ENCODE measurements at regions not wholly inside any gene's neighbourhood (a gene's known extent, or its start where the extent isn't known, plus 50 kb on each side); places are given as distances from the start of the nearest gene placed in this dataset.

- no peak for TF ChIP-seq KLF9 (tag by site-specific recombination; IDR thresholded peaks at IDR 0.05; ENCODE audit: low read depth)
- no peak for TF ChIP-seq CTCF (tag by site-specific recombination; IDR thresholded peaks at IDR 0.05)
- no peak for TF ChIP-seq ZNF23 (tag by site-specific recombination; IDR thresholded peaks at IDR 0.05; ENCODE audit: borderline replicate concordance)
- TF ChIP-seq, protein P1, sequence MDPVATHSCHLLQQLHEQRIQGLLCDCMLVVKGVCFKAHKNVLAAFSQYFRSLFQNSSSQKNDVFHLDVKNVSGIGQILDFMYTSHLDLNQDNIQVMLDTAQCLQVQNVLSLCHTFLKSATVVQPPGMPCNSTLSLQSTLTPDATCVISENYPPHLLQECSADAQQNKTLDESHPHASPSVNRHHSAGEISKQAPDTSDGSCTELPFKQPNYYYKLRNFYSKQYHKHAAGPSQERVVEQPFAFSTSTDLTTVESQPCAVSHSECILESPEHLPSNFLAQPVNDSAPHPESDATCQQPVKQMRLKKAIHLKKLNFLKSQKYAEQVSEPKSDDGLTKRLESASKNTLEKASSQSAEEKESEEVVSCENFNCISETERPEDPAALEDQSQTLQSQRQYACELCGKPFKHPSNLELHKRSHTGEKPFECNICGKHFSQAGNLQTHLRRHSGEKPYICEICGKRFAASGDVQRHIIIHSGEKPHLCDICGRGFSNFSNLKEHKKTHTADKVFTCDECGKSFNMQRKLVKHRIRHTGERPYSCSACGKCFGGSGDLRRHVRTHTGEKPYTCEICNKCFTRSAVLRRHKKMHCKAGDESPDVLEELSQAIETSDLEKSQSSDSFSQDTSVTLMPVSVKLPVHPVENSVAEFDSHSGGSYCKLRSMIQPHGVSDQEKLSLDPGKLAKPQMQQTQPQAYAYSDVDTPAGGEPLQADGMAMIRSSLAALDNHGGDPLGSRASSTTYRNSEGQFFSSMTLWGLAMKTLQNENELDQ (tag by site-specific recombination; IDR thresholded peaks at IDR 0.05; ENCODE audit: low read depth), result no peak
- no peak for TF ChIP-seq ZNF114 (tag by site-specific recombination; IDR thresholded peaks at IDR 0.05)
- TF ChIP-seq ZNF664 (tag by site-specific recombination; IDR thresholded peaks at IDR 0.05), result no peak
- TF ChIP-seq, protein P2, sequence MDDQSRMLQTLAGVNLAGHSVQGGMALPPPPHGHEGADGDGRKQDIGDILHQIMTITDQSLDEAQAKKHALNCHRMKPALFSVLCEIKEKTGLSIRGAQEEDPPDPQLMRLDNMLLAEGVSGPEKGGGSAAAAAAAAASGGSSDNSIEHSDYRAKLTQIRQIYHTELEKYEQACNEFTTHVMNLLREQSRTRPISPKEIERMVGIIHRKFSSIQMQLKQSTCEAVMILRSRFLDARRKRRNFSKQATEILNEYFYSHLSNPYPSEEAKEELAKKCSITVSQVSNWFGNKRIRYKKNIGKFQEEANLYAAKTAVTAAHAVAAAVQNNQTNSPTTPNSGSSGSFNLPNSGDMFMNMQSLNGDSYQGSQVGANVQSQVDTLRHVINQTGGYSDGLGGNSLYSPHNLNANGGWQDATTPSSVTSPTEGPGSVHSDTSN (CRISPR knock-in tag; IDR thresholded peaks at IDR 0.05), result no peak
Observed at GRCh38 chrX:39827951-39828350, 269.8 kb downstream of the BCOR start.

Data from HEK293 (cell line).